Upper lobe of right lung (tissue), 1 donor: ENCODE measurements at regions not wholly inside any gene's neighbourhood (a gene's known extent, or its start where the extent isn't known, plus 50 kb on each side); places are given as distances from the start of the nearest gene placed in this dataset.

Experiments used
- ATAC-seq: fragments of 200-7000 bp; cut with Tn5 transposase; one replicate; pipeline ENCODE4 v1.9.1; 2020; ENCODE audit warnings: mild to moderate bottlenecking, moderate library complexity
- DNase-seq: peaks from one replicate; pipeline ENCODE4 v3.0.0-alpha.2; 2020
- H3K27ac ChIP-seq: fragments of 200-600 bp; one replicate; pipeline ENCODE4 v1.8.0; 2022
- H3K27me3 ChIP-seq: fragments of 200-600 bp; one replicate; pipeline ENCODE4 v1.8.0; 2022; ENCODE audit warnings: mild to moderate bottlenecking
- H3K36me3 ChIP-seq: fragments of 200-600 bp; one replicate; pipeline ENCODE4 v1.8.0; 2022
- H3K4me1 ChIP-seq: fragments of 200-600 bp; one replicate; pipeline ENCODE4 v1.8.0; 2022
- H3K4me3 ChIP-seq: fragments of 200-600 bp; one replicate; pipeline ENCODE4 v1.8.0; 2022; ENCODE audit warnings: mild to moderate bottlenecking
- H3K9me3 ChIP-seq: fragments of 200-600 bp; one replicate; pipeline ENCODE4 v1.8.0; 2022
- CTCF ChIP-seq: fragments of 200-600 bp; IDR thresholded peaks from one replicate; pipeline ENCODE4 v1.8.0; 2022; ENCODE audit warnings: antibody characterized with exemption
- intact Hi-C: fragments of 100-400 bp; cut with DNase I; formaldehyde crosslinking; loops from one replicate; pipeline ENCODE4 v1.11.0; 2022
- donor health status: DM: no; HTN: yes; CAD: no; lungs with severe emphysema.

GRCh38 chr2:118474541-118474920, 372.9 kb downstream of the EN1 start:
- Histone ChIP-seq H3K4me1 (no peaks in the 10 kb centered on the region), H3K27ac (no peak overlapping the region), H3K9me3 (no peaks in the 10 kb centered on the region), H3K27me3 (peaks cover 20% of the 10 kb centered on the region), H3K36me3 (no peaks in the 10 kb centered on the region), H3K4me3 (no peak overlapping the region)
- no peak for DNase-seq
- TF ChIP-seq CTCF, result no peak
- intact Hi-C loops, result no loop called here
- no peak for ATAC-seq

GRCh38 chr2:118473846-118474540, 373.5 kb downstream of the EN1 start:
- Histone ChIP-seq H3K27me3 (peaks cover 14% of the 10 kb centered on the region), H3K4me1 (no peaks in the 10 kb centered on the region), H3K36me3 (no peaks in the 10 kb centered on the region), H3K4me3 (no peak overlapping the region), H3K9me3 (no peaks in the 10 kb centered on the region), H3K27ac (no peak overlapping the region)
- no peak for DNase-seq
- TF ChIP-seq CTCF, result no peak
- no peak for ATAC-seq
- intact Hi-C loops, result no loop called here

DNA sequence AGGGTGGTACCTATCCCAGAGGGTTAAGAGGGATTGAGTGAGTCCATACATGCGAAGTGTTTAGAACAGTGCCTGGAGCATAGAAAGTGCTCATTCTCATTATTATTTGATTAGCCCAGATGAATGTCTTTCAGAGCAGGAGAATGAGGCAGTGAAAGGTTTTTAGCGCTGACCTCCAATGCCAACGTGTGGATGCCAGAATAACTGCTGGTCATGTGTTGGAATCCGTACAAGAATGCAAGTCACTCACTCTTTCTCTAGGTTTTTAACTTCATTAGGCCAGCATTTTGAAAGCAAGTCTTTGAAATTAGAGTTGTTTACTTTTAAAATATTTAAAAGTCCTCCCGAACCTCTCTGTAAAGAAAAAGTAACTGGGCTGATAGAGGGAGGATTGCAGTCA, 374.2 kb downstream of the EN1 start:
- H3K36me3 ChIP-seq, result no peaks in the 10 kb centered on the region
- no peaks in the 10 kb centered on the region for H3K4me1 ChIP-seq
- no peaks in the 10 kb centered on the region for H3K9me3 ChIP-seq
- TF ChIP-seq CTCF, result no peak
- ATAC-seq (no peak), DNase-seq (no peak)
- intact Hi-C loops, result no loop called here
- H3K27ac ChIP-seq, result no peak overlapping the region
- H3K4me3 ChIP-seq, result no peak overlapping the region
- peaks cover 10% of the 10 kb centered on the region for H3K27me3 ChIP-seq

DNA sequence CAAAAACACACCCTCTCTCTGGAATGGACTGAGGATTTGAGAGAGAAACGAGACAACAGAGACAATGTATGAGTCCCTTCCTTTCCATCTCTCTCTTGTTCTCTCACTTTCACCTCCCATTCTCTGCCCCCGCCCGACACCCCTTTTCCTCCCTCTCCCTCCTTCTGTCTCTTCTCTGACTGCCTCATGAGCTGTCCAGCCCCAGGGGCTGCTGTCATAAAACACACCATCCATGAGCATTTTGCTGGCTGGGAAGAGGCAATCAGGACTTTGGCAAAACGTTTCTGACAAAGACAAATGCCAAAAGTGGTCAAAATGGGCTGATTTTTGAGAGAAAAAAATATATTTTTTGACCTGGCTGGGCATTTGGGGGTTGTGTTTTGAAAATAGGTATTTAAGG, 377.2 kb downstream of the EN1 start:
- intact Hi-C loops, result no loop called here
- ATAC-seq (no peak), DNase-seq (no peak)
- Histone ChIP-seq H3K27me3 (peaks cover 7% of the 10 kb centered on the region), H3K36me3 (no peaks in the 10 kb centered on the region), H3K9me3 (no peaks in the 10 kb centered on the region), H3K27ac (no peak overlapping the region), H3K4me3 (no peak overlapping the region), H3K4me1 (no peaks in the 10 kb centered on the region)
- no peak for TF ChIP-seq CTCF

- ATAC-seq (no peak), DNase-seq (no peak)
- H3K4me3 ChIP-seq, result no peak overlapping the region
- H3K27me3 ChIP-seq, result peaks cover 7% of the 10 kb centered on the region
- no peak for TF ChIP-seq CTCF
- H3K9me3 ChIP-seq, result no peaks in the 10 kb centered on the region
- no peak overlapping the region for H3K27ac ChIP-seq
- no peaks in the 10 kb centered on the region for H3K4me1 ChIP-seq
- intact Hi-C loops, result no loop called here
- H3K36me3 ChIP-seq, result no peaks in the 10 kb centered on the region
Measured at GRCh38 chr2:118469103-118469502, 378.3 kb downstream of the EN1 start.
